ENCODE measurements at regions not wholly inside any gene's neighbourhood (a gene's known extent, or its start where the extent isn't known, plus 50 kb on each side); places are given as distances from the start of the nearest gene placed in this dataset.

DNA sequence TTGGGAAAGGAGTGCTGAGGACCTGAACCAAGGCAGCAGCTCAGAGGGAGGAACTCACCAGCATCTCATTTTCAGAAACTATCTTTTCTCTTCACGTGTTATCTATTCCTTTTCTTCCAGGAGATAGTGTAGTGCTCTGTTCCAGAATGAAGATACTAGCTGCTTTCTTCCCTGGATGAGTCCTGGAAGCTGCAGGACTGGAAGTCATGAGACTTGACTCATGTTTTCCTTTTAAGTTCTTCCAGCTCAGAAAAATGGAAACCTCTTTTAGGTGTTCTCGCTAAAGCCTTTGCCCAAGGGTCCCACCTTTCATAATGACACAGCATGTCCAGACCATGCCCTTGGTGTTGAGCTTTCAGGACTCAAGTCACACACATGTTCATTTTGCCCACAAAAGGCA is 106.7 kb downstream of the UNC5CL start:
- H3K27me3 ChIP-seq (replicated peaks in 1 of 2; ENCODE audit: control insufficient read depth in 2 of 2, extremely low read depth in 1 of 2, insufficient read depth in 2 of 2, low read length in 1 of 2) = peaks cover 0 to 3% of the 10 kb centered on the region in 2 experiments
- H3K4me1 ChIP-seq (ENCODE audit: control insufficient read depth in 1 of 2, extremely low read depth in 1 of 2, insufficient read depth in 2 of 2, low read length in 2 of 2) = no peaks in the 10 kb centered on the region
- no peaks in the 10 kb centered on the region for H3K36me3 Mint-ChIP-seq
- no peak overlapping the region for H3K4me3 ChIP-seq (ENCODE audit: control insufficient read depth in 1 of 2, extremely low read depth in 1 of 2, low read length in 1 of 2)
- DNase-seq (no peak), ATAC-seq (replicated peaks in 1 of 4) (no peak)
- ChIA-PET POLR2A (no interaction called here), CTCF (no interaction called here)
- H3K27ac Mint-ChIP-seq = no peak overlapping the region
- H3K9me3 ChIP-seq = no peaks in the 10 kb centered on the region
- no peaks in the 10 kb centered on the region for H3K4me1 Mint-ChIP-seq
- H3K36me3 ChIP-seq (ENCODE audit: control insufficient read depth in 2 of 2, extremely low read depth in 1 of 2, insufficient read depth in 1 of 2, low read length in 1 of 2) = no peaks in the 10 kb centered on the region
- H3K27me3 Mint-ChIP-seq = peaks cover 7 to 11% of the 10 kb centered on the region in 2 donors
- WGBS (ENCODE audit: insufficient coverage) = 89% methylated on average over 1 of the region's 2 CpGs
- no peak overlapping the region for H3K27ac ChIP-seq (ENCODE audit: low read length)
- no peak overlapping the region for H3K4me3 Mint-ChIP-seq
- no peaks in the 10 kb centered on the region for H3K9me3 Mint-ChIP-seq

DNA sequence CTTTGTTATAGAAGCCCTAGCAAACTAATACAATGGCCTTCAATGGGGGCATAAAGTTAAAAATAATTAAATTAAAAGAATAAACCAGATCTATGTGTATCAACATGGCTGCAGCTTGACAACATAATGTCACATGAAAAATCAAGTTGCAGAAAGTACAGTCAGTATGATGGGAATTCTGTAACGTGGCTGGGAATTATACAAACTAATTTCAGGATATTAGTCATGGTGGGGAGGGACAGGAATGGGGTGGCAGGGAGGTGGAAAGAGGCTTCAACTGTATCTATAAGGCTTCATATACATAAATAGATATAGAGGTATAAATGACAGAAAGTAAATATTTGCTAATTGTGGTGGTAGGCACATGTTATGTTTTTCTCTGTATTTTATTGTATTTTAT is 107.1 kb downstream of the UNC5CL start:
- Histone ChIP-seq H3K9me3 (no peaks in the 10 kb centered on the region), H3K4me3 (ENCODE audit: control insufficient read depth in 1 of 2, extremely low read depth in 1 of 2, low read length in 1 of 2) (no peak overlapping the region), H3K27ac (ENCODE audit: low read length) (no peak overlapping the region), H3K36me3 (ENCODE audit: control insufficient read depth in 2 of 2, extremely low read depth in 1 of 2, insufficient read depth in 1 of 2, low read length in 1 of 2) (no peaks in the 10 kb centered on the region), H3K27me3 (replicated peaks in 1 of 2; ENCODE audit: control insufficient read depth in 2 of 2, extremely low read depth in 1 of 2, insufficient read depth in 2 of 2, low read length in 1 of 2) (peaks cover 0 to 3% of the 10 kb centered on the region in 2 experiments), H3K4me1 (ENCODE audit: control insufficient read depth in 1 of 2, extremely low read depth in 1 of 2, insufficient read depth in 2 of 2, low read length in 2 of 2) (no peaks in the 10 kb centered on the region)
- Mint-ChIP-seq H3K4me3 (no peak overlapping the region), H3K27ac (no peak overlapping the region), H3K9me3 (no peaks in the 10 kb centered on the region), H3K4me1 (no peaks in the 10 kb centered on the region), H3K36me3 (no peaks in the 10 kb centered on the region), H3K27me3 (peaks cover 9 to 11% of the 10 kb centered on the region in 2 donors)
- POLR2A ChIA-PET = no interaction called here
- DNase-seq (no peak), ATAC-seq (replicated peaks in 1 of 4) (no peak)
- CTCF ChIA-PET = no interaction called here
- WGBS (ENCODE audit: insufficient coverage) = 40% methylated on average over 1 of the region's 1 CpG

DNA sequence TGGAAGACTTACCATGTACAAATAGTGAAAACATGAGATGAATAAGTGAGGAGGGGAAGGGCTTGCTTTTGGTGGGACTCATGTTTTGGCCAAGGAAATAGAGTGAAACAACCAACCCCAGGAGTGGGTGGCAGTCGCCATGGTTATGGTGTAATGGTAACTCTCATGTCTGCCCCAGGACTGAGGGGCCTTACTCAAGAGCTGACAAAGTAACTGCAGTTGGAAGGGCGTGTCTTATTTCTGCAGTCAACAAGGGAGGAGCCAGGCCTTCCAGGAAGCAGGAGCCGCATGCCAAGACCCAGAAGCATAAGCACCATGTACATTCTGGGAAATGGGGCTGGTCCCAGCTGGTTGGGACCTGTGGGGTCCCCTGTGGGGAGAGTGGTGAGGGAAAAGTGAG is 108.5 kb downstream of the UNC5CL start:
- Histone ChIP-seq H3K36me3 (ENCODE audit: control insufficient read depth in 2 of 2, extremely low read depth in 1 of 2, insufficient read depth in 1 of 2, low read length in 1 of 2) (no peaks in the 10 kb centered on the region), H3K27ac (ENCODE audit: low read length) (no peak overlapping the region), H3K27me3 (replicated peaks in 1 of 2; ENCODE audit: control insufficient read depth in 2 of 2, extremely low read depth in 1 of 2, insufficient read depth in 2 of 2, low read length in 1 of 2) (peaks cover 0 to 6% of the 10 kb centered on the region in 2 experiments), H3K4me3 (ENCODE audit: control insufficient read depth in 1 of 2, extremely low read depth in 1 of 2, low read length in 1 of 2) (no peak overlapping the region), H3K9me3 (no peaks in the 10 kb centered on the region), H3K4me1 (ENCODE audit: control insufficient read depth in 1 of 2, extremely low read depth in 1 of 2, insufficient read depth in 2 of 2, low read length in 2 of 2) (no peaks in the 10 kb centered on the region)
- H3K4me3 Mint-ChIP-seq = no peak overlapping the region
- ChIA-PET CTCF (no interaction called here), POLR2A (interaction anchor here in 1 of 2 donors (0.6 kb wide), 1 partner anchor 155 kb away, joined by 3 read pairs; no protein-coding TSS in a partner anchor)
- WGBS (ENCODE audit: insufficient coverage) = 67% methylated on average over 3 of the region's 3 CpGs
- no peaks in the 10 kb centered on the region for H3K9me3 Mint-ChIP-seq
- H3K4me1 Mint-ChIP-seq = no peaks in the 10 kb centered on the region
- ATAC-seq (replicated peaks in 1 of 4) (no peak), DNase-seq (no peak)
- peaks cover 8 to 14% of the 10 kb centered on the region in 2 donors for H3K27me3 Mint-ChIP-seq
- no peaks in the 10 kb centered on the region for H3K36me3 Mint-ChIP-seq
- H3K27ac Mint-ChIP-seq = no peak overlapping the region

DNA sequence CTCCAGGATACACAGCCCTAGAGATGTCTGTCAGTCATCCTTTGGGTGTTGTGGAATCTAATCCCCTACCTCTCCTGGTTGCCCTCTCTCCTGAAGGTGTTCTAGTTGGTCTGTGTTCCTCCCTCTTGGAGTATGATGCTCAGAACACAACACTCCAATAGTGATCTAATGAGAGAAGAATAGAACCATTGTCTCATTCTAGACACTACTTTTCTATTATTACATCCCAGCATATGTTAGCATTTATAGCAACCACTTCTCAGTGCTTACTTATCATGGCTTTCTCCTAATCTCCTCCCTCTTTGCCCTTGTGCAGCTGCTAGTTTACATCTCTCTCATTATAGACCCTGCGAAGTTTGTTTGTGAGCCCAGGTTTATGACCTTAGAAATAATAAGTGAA is 109.0 kb downstream of the UNC5CL start:
- Histone ChIP-seq H3K9me3 (no peaks in the 10 kb centered on the region), H3K36me3 (ENCODE audit: control insufficient read depth in 2 of 2, extremely low read depth in 1 of 2, insufficient read depth in 1 of 2, low read length in 1 of 2) (no peaks in the 10 kb centered on the region), H3K27me3 (replicated peaks in 1 of 2; ENCODE audit: control insufficient read depth in 2 of 2, extremely low read depth in 1 of 2, insufficient read depth in 2 of 2, low read length in 1 of 2) (peaks cover 0 to 6% of the 10 kb centered on the region in 2 experiments), H3K4me1 (ENCODE audit: control insufficient read depth in 1 of 2, extremely low read depth in 1 of 2, insufficient read depth in 2 of 2, low read length in 2 of 2) (no peaks in the 10 kb centered on the region), H3K27ac (ENCODE audit: low read length) (no peak overlapping the region), H3K4me3 (ENCODE audit: control insufficient read depth in 1 of 2, extremely low read depth in 1 of 2, low read length in 1 of 2) (no peak overlapping the region)
- Mint-ChIP-seq H3K36me3 (no peaks in the 10 kb centered on the region), H3K27me3 (peaks cover 12% of the 10 kb centered on the region in 2 donors), H3K27ac (no peak overlapping the region), H3K4me3 (no peak overlapping the region), H3K9me3 (no peaks in the 10 kb centered on the region), H3K4me1 (no peaks in the 10 kb centered on the region)
- no peak for ATAC-seq (replicated peaks in 1 of 4)
- DNase-seq = no peak
- WGBS (ENCODE audit: insufficient coverage) = no CpG with 5 or more reads among the region's 1 CpG
- ChIA-PET CTCF (no interaction called here), POLR2A (interaction anchor here in 1 of 2 donors (0.6 kb wide), 1 partner anchor 155 kb away, joined by 3 read pairs; no protein-coding TSS in a partner anchor)

DNA sequence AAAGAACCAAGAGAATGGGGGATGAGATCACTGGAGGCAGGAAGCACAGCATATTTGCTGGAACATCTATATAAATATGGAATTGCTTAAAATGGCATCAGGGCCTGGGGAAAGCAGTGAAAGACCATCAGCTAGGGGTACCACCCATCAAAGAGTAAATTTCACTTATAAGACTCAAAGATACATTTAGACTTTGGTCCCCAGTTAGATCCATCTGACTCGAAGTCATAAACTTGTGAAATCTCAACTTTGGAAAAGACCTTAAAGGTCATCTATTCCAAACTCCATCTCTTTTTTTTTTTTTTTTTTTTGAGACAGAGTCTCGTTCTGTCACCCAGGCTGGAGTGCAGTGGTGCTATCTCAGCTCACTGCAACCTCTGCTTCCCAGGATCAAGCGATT is 109.8 kb downstream of the UNC5CL start:
- H3K9me3 ChIP-seq = no peaks in the 10 kb centered on the region
- Mint-ChIP-seq H3K4me1 (no peaks in the 10 kb centered on the region), H3K9me3 (no peaks in the 10 kb centered on the region), H3K27ac (no peak overlapping the region), H3K4me3 (no peak overlapping the region), H3K36me3 (no peaks in the 10 kb centered on the region), H3K27me3 (peaks cover 5 to 8% of the 10 kb centered on the region in 2 donors)
- DNase-seq = no peak
- no peaks in the 10 kb centered on the region for H3K36me3 ChIP-seq (ENCODE audit: control insufficient read depth in 2 of 2, extremely low read depth in 1 of 2, insufficient read depth in 1 of 2, low read length in 1 of 2)
- WGBS (ENCODE audit: insufficient coverage) = 88% methylated on average over 1 of the region's 3 CpGs
- ChIA-PET CTCF (no interaction called here), POLR2A (no interaction called here)
- H3K4me1 ChIP-seq (ENCODE audit: control insufficient read depth in 1 of 2, extremely low read depth in 1 of 2, insufficient read depth in 2 of 2, low read length in 2 of 2) = no peaks in the 10 kb centered on the region
- H3K4me3 ChIP-seq (ENCODE audit: control insufficient read depth in 1 of 2, extremely low read depth in 1 of 2, low read length in 1 of 2) = no peak overlapping the region
- H3K27me3 ChIP-seq (replicated peaks in 1 of 2; ENCODE audit: control insufficient read depth in 2 of 2, extremely low read depth in 1 of 2, insufficient read depth in 2 of 2, low read length in 1 of 2) = peaks cover 0 to 3% of the 10 kb centered on the region in 2 experiments
- H3K27ac ChIP-seq (ENCODE audit: low read length) = no peak overlapping the region
- no peak for ATAC-seq (replicated peaks in 1 of 4)

DNA sequence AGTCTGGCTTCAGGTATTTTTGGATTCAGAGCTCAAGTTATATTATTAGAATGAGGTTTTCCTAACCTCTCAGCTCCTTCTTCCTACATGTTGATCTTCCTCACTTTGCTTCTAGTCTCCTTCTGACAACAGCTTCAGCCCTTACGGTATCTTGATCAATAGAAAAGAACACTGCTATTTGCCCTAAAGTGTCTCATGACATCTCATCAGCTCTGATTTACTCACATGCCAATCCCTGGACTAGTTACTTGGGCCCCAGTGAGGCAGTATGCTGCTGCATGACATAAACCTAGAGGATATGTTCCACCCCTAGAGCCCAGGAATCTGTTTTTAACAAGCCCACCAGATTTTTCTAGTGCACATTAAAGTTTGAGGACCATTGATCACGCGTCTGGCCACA is 110.3 kb downstream of the UNC5CL start:
- Mint-ChIP-seq H3K4me1 (no peaks in the 10 kb centered on the region), H3K4me3 (no peak overlapping the region)
- 63% methylated on average over 1 of the region's 3 CpGs for WGBS (ENCODE audit: insufficient coverage)

DNA sequence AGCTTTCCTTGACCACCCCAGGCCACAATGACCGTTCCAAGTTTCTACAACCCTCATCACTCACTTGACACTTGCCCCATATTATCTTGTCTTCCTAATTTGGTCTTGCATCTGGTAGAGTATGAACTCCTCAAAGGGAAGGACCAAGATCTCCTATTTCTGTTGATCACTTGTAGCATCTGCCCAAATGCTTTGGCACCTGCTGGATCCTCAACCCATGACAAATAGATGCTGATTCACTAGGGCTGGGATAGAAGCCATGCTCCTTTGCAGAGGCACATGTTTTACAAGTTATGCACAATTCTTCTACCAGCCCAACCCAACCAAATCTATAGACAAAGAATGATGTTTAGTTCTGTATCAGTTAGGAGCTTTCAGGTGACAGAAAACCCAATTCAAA is 110.7 kb downstream of the UNC5CL start:
- CTCF ChIA-PET = no interaction called here
- H3K27ac ChIP-seq (ENCODE audit: low read length) = no peak overlapping the region
- no peak for ATAC-seq (replicated peaks in 1 of 4)
- Mint-ChIP-seq H3K4me1 (no peaks in the 10 kb centered on the region), H3K4me3 (no peak overlapping the region), H3K36me3 (no peaks in the 10 kb centered on the region), H3K9me3 (no peaks in the 10 kb centered on the region), H3K27ac (no peak overlapping the region), H3K27me3 (peaks cover 5 to 7% of the 10 kb centered on the region in 2 donors)
- no peaks in the 10 kb centered on the region for H3K4me1 ChIP-seq (ENCODE audit: control insufficient read depth in 1 of 2, extremely low read depth in 1 of 2, insufficient read depth in 2 of 2, low read length in 2 of 2)
- peaks cover 0 to 5% of the 10 kb centered on the region in 2 experiments for H3K27me3 ChIP-seq (replicated peaks in 1 of 2; ENCODE audit: control insufficient read depth in 2 of 2, extremely low read depth in 1 of 2, insufficient read depth in 2 of 2, low read length in 1 of 2)
- POLR2A ChIA-PET = no interaction called here
- 100% methylated on average over 1 of the region's 1 CpG for WGBS (ENCODE audit: insufficient coverage)
- no peaks in the 10 kb centered on the region for H3K36me3 ChIP-seq (ENCODE audit: control insufficient read depth in 2 of 2, extremely low read depth in 1 of 2, insufficient read depth in 1 of 2, low read length in 1 of 2)
- no peak for DNase-seq
- H3K4me3 ChIP-seq (ENCODE audit: control insufficient read depth in 1 of 2, extremely low read depth in 1 of 2, low read length in 1 of 2) = no peak overlapping the region
- H3K9me3 ChIP-seq = no peaks in the 10 kb centered on the region

More for the DNA sequence above, 110.3 kb downstream of the UNC5CL start:
- Histone ChIP-seq H3K36me3 (ENCODE audit: control insufficient read depth in 2 of 2, extremely low read depth in 1 of 2, insufficient read depth in 1 of 2, low read length in 1 of 2) (no peaks in the 10 kb centered on the region), H3K9me3 (no peaks in the 10 kb centered on the region), H3K4me1 (ENCODE audit: control insufficient read depth in 1 of 2, extremely low read depth in 1 of 2, insufficient read depth in 2 of 2, low read length in 2 of 2) (no peaks in the 10 kb centered on the region), H3K4me3 (ENCODE audit: control insufficient read depth in 1 of 2, extremely low read depth in 1 of 2, low read length in 1 of 2) (no peak overlapping the region), H3K27ac (ENCODE audit: low read length) (no peak overlapping the region), H3K27me3 (replicated peaks in 1 of 2; ENCODE audit: control insufficient read depth in 2 of 2, extremely low read depth in 1 of 2, insufficient read depth in 2 of 2, low read length in 1 of 2) (peaks cover 0 to 3% of the 10 kb centered on the region in 2 experiments)
- peaks cover 5 to 8% of the 10 kb centered on the region in 2 donors for H3K27me3 Mint-ChIP-seq
- H3K9me3 Mint-ChIP-seq = no peaks in the 10 kb centered on the region
- H3K36me3 Mint-ChIP-seq = no peaks in the 10 kb centered on the region
- ATAC-seq (replicated peaks in 1 of 4) (no peak), DNase-seq (no peak)
- ChIA-PET CTCF (no interaction called here), POLR2A (no interaction called here)
- no peak overlapping the region for H3K27ac Mint-ChIP-seq
